ENCODE measurements at regions not wholly inside any gene's neighbourhood (a gene's known extent, or its start where the extent isn't known, plus 50 kb on each side); places are given as distances from the start of the nearest gene placed in this dataset.

DNA sequence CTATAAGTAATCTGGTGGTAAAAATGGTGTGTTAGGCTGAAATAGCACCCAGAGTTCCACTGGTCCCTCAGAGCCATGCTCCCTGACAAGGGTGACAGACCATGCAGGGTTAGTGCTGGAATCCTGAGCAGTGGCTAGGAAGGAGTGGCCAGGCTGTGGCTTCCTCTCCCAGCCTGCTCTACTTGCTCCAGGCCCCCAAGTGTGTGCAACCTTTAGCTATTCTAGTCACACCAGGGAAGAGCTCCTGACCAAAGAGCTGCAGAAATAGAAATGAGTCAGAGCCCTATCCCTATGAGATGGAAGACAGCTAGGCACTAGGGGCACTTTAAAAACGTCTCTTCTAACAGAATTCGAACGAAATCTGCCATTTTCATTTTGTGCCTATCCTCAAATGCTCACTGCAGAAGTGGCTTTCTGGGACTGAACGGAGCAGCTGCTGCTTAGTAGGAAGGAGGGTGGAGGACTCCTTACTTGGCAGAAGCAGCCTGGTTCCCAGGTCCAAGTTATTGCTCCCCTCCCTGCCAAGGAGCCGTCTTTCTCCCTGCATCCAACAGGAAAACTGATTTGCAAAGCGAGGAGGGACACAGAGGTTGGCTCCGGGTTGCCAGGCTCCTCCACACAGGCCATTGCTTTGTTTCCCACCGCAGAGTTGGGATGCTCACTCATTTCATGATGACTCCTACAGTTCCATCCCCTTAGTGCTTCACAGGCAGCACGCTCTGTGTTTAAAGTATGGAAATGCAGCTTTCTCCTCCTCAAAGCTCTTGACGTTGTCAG is 754.5 kb downstream of the C6orf118 start:
- intact Hi-C loops (cut with micrococcal nuclease; ENCODE audit: unreplicated experiment) (no loop called here), in situ Hi-C loops (cut with HindIII; ENCODE audit: extremely low pct_ligation_motif_present, low pct_unique_long_range_greater_than_20kb) (no loop called here)
- no TSS peak for BruUV-seq (replicated peaks)
- Histone ChIP-seq H3K9ac (ENCODE audit: insufficient read depth, low read depth, low read length) (no peak overlapping the region), H3K4me2 (ENCODE audit: low read depth, low read length) (no peak overlapping the region), H3K9me3 (ENCODE audit: low read length) (peaks cover 87% of the 10 kb centered on the region), H3K4me1 (ENCODE audit: insufficient read depth, low read length) (no peaks in the 10 kb centered on the region), H3K27me3 (ENCODE audit: control insufficient read depth in 1 of 2, insufficient read depth in 2 of 2, low read length in 2 of 2) (no peaks in the 10 kb centered on the region; a peak in 1 of 5 replicates), H3K36me3 (replicated peaks in 1 of 2; ENCODE audit: control insufficient read depth in 1 of 2, insufficient read depth in 2 of 2, low read length in 2 of 2) (no peaks in the 10 kb centered on the region), H3K27ac (ENCODE audit: extremely low read length, insufficient read depth, low read length) (no peak overlapping the region), H3K4me3 (replicated peaks in 1 of 3; ENCODE audit: insufficient read depth in 1 of 3, low read depth in 2 of 3, low read length in 3 of 3) (no peak overlapping the region), H2AFZ (ENCODE audit: low read length) (no peak overlapping the region), H3K79me2 (ENCODE audit: insufficient read depth, low read length) (no peaks in the 10 kb centered on the region), H4K20me1 (ENCODE audit: insufficient read depth, low read length) (no peaks in the 10 kb centered on the region)
- FAIRE-seq (no peak), DNase-seq (ENCODE audit: low spot score) (no peak), ATAC-seq (no peak)
- TF ChIP-seq NFE2L2 (IDR thresholded peaks at IDR 0.05; ENCODE audit: low read length) (no peak), SRY (CRISPR knock-in tag; IDR thresholded peaks at IDR 0.05) (no peak), MAFK (conservative IDR thresholded peaks at IDR 0.05 in 1 of 2, IDR thresholded peaks at IDR 0.05 in 1 of 2; ENCODE audit: low read length in 2 of 2) (no peak), ZNF160 (CRISPR knock-in tag; IDR thresholded peaks at IDR 0.05) (no peak), PTBP1 (IDR thresholded peaks at IDR 0.05; ENCODE audit: low read depth, low read length, poor library complexity, severe bottlenecking) (no peak), RNF2 (conservative IDR thresholded peaks at IDR 0.05; ENCODE audit: low read depth) (no peak), ZNF569 (CRISPR knock-in tag; IDR thresholded peaks at IDR 0.05; ENCODE audit: borderline replicate concordance) (no peak)
- TF ChIP-seq, protein P1, sequence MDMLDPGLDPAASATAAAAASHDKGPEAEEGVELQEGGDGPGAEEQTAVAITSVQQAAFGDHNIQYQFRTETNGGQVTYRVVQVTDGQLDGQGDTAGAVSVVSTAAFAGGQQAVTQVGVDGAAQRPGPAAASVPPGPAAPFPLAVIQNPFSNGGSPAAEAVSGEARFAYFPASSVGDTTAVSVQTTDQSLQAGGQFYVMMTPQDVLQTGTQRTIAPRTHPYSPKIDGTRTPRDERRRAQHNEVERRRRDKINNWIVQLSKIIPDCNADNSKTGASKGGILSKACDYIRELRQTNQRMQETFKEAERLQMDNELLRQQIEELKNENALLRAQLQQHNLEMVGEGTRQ (IDR thresholded peaks at IDR 0.05; ENCODE audit: low read depth, low read length), result no peak
- TF ChIP-seq, protein P1 (CRISPR knock-in tag; IDR thresholded peaks at IDR 0.05; ENCODE audit: borderline replicate concordance), result no peak
- ChIA-PET CTCF (ENCODE audit: low intra/inter-chr PET ratio, low total read pairs) (no interaction called here), POLR2A (no interaction called here)
- WGBS (ENCODE audit: low lambda C conversion rate), result 4% methylated on average over 8 of the region's 10 CpGs

Measured in HepG2 (cell line).